NK-92 treated with Interleukin-12 subunit alpha and Interleukin-12 subunit beta, amount 100 ng/mL, for 24 hours (cell line): ENCODE measurements at regions not wholly inside any gene's neighbourhood (a gene's known extent, or its start where the extent isn't known, plus 50 kb on each side); places are given as distances from the start of the nearest gene placed in this dataset.
"Not testable (repeated sequence)": the region's sequence is repeated elsewhere in the genome, so short reads cannot be mapped to it uniquely, and the experiment has no call there.

Source experiments
- DNase-seq: peaks from one replicate; lab custom pipeline; 2025; lab: John Stamatoyannopoulos, UW

DNA sequence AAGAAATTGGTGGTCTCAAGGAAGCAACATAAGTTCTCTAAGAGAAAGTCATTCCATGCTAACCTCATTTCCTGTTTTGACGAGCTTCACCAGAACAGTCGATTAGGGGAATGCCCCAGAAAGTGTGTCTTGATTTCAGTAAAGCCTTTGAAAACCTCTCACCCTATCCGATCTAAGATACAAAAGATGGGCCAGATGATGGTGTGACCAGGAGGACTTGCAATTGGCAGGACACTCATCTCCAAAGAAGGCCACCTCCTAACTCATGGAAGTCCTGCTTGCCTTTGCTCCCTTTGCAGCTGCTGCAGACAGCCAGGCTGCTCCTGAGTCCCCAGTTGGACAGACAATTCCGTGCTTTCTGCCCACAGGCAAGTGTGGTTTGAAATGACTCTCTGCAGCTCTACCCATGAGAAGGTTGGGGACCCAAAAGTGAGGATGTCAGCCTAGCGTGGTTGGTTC lies 304.2 kb downstream of the BCL2L11 start:
- not testable (repeated sequence) for DNase-seq

DNA sequence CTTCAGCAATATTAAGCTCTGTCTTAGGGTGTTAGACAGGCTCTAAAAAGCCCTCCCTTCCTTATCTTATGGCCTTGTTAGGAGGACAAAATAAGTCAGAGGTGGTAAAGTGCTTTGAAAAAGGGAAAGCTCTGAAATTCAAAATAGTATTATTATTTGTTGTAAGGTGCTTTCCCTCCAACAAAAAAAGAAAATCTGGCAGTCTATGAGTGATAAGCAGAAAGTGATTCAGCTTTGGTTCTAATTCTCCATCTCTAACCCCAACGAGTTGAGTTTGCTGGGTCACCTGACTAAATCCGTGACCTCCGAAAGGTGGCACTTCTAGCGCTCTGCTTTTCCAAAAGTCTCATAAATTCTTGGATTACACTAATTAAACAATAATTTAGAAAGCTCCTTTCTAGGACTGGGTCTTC lies 305.1 kb downstream of the BCL2L11 start:
- DNase-seq, result not testable (repeated sequence)

GRCh38 chr2:111427346-111427745 lies 306.6 kb downstream of the BCL2L11 start:
- not testable (repeated sequence) for DNase-seq

DNA sequence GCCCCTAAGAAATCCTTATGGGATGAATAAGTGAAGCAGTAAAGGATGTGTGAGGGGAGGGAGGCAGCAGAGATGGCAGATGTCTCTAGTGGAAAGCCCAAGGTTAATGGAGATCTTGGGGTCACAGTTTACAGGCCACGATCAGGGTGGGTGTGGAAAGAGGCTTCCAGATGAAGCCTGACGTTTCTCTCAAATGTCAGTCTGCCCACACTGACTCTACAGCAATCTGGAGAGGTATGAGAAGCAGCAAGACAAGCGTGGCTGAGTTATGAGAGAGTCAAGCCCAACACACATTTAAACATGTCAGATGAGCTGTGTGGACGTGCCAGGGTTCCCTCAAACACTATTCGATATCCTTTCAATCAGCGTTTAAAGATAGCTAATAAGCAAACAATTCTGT lies 308.2 kb downstream of the BCL2L11 start:
- not testable (repeated sequence) for DNase-seq

- DNase-seq, result not testable (repeated sequence)
Observed at GRCh38 chr2:111429353-111429752, 308.6 kb downstream of the BCL2L11 start.

DNA sequence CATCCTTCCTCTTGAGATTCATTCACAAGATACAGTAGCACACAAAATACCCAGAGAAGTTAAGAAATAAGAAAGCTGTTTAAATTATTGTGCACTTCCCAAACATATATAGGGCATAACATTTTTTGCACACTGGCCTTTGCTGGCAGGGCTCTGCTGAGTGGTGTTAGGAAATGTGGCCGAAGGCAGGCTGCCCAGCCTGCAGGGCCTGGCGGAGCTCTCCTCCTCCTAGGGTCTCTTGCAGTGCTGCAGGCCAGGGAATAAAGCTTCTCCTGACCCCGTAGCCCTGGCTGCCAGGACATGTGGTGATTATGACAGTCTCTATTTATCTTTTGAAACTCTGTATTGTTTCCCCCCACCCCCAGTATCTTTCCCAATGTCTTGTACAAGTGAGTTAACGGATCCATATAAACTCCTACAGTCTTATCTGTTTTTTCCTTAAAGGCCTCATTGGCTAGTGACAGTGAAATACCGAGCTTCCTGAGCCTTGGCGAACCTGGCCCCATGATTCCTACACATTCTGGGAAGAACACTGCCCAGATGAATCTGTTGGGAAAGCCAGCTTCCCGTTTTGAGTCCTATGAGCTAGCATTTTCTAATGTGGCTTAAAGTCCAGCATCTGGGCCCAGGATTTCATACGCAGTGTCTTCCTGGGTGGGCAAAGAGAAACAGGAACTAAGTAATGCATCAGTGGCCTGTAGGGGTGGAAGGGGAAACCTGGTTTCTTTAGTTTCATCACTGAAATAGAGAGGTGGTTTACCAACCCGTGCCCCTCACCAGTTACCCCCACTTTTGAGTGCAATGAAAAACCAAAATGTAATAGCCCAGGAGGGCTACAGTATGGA lies 310.3 kb downstream of the BCL2L11 start:
- DNase-seq, result not testable (repeated sequence)

DNA sequence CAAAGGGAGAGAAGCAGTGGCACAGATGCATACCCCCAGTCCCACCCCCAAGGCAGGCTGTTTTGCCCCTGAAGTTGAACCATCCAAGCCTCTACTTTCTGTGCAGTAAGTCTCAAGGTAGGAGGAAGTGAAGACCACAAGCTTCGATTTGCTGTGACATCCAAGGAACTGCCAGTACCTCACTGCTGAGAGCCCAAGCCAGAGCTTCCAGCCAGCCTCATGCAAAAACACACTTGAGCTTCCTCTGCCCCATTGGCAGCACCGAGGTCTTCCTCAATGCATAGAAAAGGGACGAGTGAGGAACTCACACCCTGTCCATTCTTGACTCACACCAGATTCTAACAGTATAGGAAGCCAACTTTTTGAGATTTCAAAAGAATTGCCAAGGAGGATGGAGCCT lies 311.7 kb downstream of the BCL2L11 start:
- not testable (repeated sequence) for DNase-seq

DNA sequence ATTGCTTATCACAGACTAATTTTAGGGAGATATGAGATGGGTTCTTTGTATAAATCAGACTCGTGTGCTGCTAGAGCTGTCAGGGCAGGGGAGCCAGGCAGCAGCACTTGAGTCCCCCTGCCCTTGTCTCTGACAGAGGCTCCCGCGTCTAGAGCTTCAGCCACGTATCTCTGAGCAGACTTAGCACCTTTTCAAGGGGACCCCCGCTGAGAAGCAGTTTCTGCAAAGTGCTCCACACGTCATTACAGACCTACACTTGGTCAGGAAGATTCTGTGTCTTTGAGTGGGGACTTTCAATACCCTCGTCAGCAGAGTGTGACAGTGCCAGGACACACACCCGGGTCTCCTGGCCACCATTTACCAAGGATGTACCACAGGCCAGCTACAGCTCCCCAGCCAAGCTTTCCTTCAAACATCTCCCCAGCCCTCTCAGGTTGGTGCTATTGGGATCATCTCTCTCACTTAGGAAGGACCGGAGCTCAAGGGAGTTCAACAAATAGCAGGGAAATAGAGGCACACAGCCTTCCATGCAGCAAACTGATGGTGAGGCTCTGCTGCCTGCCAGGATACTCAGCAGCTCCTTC lies 312.3 kb downstream of the BCL2L11 start:
- DNase-seq, result not testable (repeated sequence)

DNA sequence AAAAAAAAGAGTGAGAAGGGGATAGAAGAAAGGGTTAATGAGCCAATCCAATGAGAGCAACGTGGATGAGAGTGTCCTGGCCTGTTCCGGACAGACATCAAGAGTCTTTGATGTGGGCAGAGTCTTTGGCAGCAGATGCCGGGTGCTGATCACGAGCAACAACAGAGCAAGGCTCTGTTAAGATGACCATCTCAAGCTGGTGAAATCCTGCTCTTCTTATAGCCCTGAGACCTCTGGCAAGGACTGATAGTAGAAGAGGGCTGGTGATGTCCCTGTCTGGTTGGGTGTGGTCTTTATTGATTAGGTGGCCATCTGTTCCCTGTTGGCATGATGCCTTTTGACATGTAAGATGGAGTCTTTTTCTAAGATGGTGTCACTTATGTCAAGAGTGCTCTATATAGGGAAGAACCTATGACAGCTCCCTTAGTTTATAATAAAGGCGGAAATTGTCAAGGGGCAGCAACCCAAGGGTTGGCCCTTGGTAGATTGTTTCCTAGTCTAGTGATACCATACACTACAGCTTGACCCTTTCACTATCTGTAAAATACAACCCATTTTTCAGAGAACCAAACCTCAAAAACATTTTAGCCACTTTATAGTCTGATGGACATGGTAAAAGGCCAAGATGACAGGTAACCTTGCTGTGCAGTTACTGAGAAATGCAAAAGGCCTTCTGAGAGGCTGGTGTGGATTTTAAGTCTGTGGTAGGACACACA lies 313.3 kb downstream of the BCL2L11 start:
- not testable (repeated sequence) for DNase-seq

DNA sequence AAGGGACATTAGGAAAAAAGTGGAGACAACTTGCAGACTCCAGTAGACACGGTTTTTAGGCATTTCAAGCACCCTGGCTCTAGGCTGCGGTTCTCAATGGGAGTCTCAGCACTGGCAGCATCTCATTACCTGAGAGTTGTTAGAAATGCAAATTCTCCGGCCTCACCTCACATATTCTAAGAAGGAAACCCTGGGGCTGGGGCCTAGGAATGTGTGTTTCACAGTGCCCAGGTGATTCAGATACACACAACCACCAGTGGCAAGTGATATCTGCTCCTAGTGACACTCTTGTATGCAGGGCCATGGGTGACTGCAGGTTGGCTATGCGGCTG lies 313.9 kb downstream of the BCL2L11 start:
- DNase-seq, result not testable (repeated sequence)

GRCh38 chr2:111435553-111436310 lies 315.0 kb downstream of the BCL2L11 start:
- DNase-seq, result not testable (repeated sequence)

- not testable (repeated sequence) for DNase-seq
Observed at GRCh38 chr2:111436411-111436810, 315.7 kb downstream of the BCL2L11 start.

- not testable (repeated sequence) for DNase-seq
Observed at GRCh38 chr2:111437288-111437990, 316.7 kb downstream of the BCL2L11 start.

- not testable (repeated sequence) for DNase-seq
Observed at GRCh38 chr2:111438161-111438560, 317.4 kb downstream of the BCL2L11 start.

DNA sequence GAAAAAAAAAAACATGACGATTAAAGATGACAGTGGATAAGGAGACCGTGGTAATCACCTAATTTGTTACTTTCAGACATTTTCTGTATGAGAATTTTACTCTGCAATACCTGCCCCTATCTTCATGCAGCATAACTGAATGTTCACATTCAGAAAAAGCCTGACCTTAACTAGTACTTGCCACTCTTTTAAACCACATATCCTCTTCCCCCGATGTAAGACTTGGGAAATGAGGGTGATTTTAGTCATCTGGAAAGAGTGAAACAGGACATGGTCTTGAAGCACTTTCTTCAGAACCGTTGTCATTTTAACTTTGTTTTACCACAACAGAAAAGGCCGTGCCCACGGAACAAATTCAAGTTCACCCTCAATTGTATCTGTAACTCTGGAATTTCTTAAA lies 318.5 kb downstream of the BCL2L11 start:
- not testable (repeated sequence) for DNase-seq

GRCh38 chr2:111441614-111442013 lies 320.9 kb downstream of the BCL2L11 start:
- DNase-seq, result not testable (repeated sequence)

- DNase-seq, result not testable (repeated sequence)
Observed at GRCh38 chr2:111442767-111443454, 322.2 kb downstream of the BCL2L11 start.

DNA sequence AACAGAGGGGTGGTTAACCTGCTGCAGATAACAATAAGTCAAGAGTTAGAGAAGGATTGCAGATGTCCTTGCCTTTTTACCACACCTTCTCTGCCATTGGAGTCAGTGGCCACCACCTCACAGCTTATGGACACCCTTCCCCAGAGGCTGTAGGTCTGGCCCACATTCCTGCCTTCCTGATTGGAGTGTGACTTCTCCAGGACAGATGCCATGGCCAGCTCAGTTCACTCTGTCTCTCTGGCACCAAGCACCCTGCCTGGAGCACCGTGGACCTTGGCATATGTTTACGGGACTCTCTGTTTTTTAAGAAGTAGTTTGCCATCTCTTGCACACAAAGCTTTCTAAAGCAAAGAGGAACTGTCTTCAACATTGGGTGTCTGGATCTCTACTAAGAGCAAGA lies 323.8 kb downstream of the BCL2L11 start:
- DNase-seq, result not testable (repeated sequence)

GRCh38 chr2:111445191-111445929 lies 324.6 kb downstream of the BCL2L11 start:
- not testable (repeated sequence) for DNase-seq

DNA sequence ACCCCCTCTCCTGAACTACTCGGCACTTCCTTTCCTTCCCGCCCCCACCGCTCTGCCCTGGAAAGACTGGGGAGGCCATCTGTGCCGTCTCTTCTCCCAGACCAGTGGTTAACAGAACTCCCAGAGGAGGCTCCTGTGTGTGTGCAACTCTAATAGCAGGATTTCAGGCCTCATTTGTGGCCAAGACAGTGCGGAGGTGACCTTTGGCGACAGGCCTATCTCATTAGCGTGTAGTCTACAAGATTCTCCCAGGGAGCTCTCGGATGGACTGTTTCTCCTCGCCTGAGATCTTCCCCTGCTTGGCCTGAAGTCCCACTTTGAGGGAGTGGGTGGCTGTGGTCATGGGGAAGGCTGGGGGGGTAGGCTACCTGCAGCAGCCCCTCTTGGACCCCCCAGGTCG lies 325.2 kb downstream of the BCL2L11 start:
- not testable (repeated sequence) for DNase-seq
